Right atrium auricular region (tissue), 2 donors: ENCODE measurements at regions not wholly inside any gene's neighbourhood (a gene's known extent, or its start where the extent isn't known, plus 50 kb on each side); places are given as distances from the start of the nearest gene placed in this dataset.
"Not testable (repeated sequence)": the region's sequence is repeated elsewhere in the genome, so short reads cannot be mapped to it uniquely, and the experiment has no call there.

Source experiments
- DNase-seq: peaks from one replicate; pipeline ENCODE4 v3.0.0-alpha.2; 2019; ENCODE audit warnings: low spot score
- H3K27ac ChIP-seq, 2 donors: fragments of 200-600 bp; sonication (generic); 1 replicate in 1 of 2; 2 replicates in 1 of 2; pipeline ENCODE4 v1.5.1; 2016 to 2019
- H3K27me3 ChIP-seq, 2 donors: fragments of 200-600 bp; sonication (generic); one replicate each; pipeline versions ENCODE4 v1.5.1 to v1.6.0; 2017 to 2019
- H3K36me3 ChIP-seq: fragments of 200-600 bp; sonication (generic); one replicate; pipeline ENCODE4 v1.5.1; 2016
- H3K4me1 ChIP-seq, 2 donors: fragments of 200-600 bp; sonication (generic); one replicate each; pipeline versions ENCODE4 v1.5.1 to v1.6.0; 2017 to 2019
- H3K4me3 ChIP-seq, 2 donors: fragments of 200-600 bp; sonication (generic); 1 replicate in 1 of 2; 2 replicates in 1 of 2; pipeline ENCODE4 v1.5.1; 2017 to 2019; ENCODE audit warnings: mild to moderate bottlenecking in 1 of 2, moderate library complexity in 1 of 2
- H3K9me3 ChIP-seq, 2 donors: fragments of 200-600 bp; sonication (generic); one replicate each; pipeline ENCODE4 v1.5.1; 2019
- TF ChIP-seq, protein P1 (sequence below), 2 donors: fragments of 200-600 bp; sonication (generic); IDR thresholded peaks; one replicate each; pipeline ENCODE4 v1.5.1; 2019; ENCODE audit warnings: antibody characterized with exemption in 2 of 2

GRCh38 chr18:30859036-30859435, 183.5 kb downstream of the DSC3 start:
- DNase-seq = no peak
- Histone ChIP-seq H3K36me3 (no peaks in the 10 kb centered on the region), H3K27me3 (no peaks in the 10 kb centered on the region), H3K27ac (no peak overlapping the region), H3K4me1 (peaks cover 0 to 5% of the 10 kb centered on the region in 2 donors), H3K9me3 (no peaks in the 10 kb centered on the region), H3K4me3 (no peak overlapping the region)
- TF ChIP-seq, protein P1, sequence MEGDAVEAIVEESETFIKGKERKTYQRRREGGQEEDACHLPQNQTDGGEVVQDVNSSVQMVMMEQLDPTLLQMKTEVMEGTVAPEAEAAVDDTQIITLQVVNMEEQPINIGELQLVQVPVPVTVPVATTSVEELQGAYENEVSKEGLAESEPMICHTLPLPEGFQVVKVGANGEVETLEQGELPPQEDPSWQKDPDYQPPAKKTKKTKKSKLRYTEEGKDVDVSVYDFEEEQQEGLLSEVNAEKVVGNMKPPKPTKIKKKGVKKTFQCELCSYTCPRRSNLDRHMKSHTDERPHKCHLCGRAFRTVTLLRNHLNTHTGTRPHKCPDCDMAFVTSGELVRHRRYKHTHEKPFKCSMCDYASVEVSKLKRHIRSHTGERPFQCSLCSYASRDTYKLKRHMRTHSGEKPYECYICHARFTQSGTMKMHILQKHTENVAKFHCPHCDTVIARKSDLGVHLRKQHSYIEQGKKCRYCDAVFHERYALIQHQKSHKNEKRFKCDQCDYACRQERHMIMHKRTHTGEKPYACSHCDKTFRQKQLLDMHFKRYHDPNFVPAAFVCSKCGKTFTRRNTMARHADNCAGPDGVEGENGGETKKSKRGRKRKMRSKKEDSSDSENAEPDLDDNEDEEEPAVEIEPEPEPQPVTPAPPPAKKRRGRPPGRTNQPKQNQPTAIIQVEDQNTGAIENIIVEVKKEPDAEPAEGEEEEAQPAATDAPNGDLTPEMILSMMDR (IDR thresholded peaks at IDR 0.05) = no peak

- no peaks in the 10 kb centered on the region for H3K27me3 ChIP-seq
- no peaks in the 10 kb centered on the region for H3K9me3 ChIP-seq
- TF ChIP-seq, protein P1 (IDR thresholded peaks at IDR 0.05) = no peak
- no peak overlapping the region for H3K27ac ChIP-seq
- H3K4me1 ChIP-seq = peaks cover 0 to 5% of the 10 kb centered on the region in 2 donors
- DNase-seq = no peak
- no peak overlapping the region for H3K4me3 ChIP-seq
- H3K36me3 ChIP-seq = no peaks in the 10 kb centered on the region
Measured at GRCh38 chr18:30858560-30858959, 184.0 kb downstream of the DSC3 start.

GRCh38 chr18:30855762-30856161, 186.8 kb downstream of the DSC3 start:
- no peak overlapping the region for H3K4me3 ChIP-seq
- H3K4me1 ChIP-seq = no peaks in the 10 kb centered on the region
- no peak for DNase-seq
- H3K27ac ChIP-seq = no peak overlapping the region
- H3K36me3 ChIP-seq = no peaks in the 10 kb centered on the region
- TF ChIP-seq, protein P1 (IDR thresholded peaks at IDR 0.05) = no peak
- no peaks in the 10 kb centered on the region for H3K9me3 ChIP-seq
- H3K27me3 ChIP-seq = no peaks in the 10 kb centered on the region

DNA sequence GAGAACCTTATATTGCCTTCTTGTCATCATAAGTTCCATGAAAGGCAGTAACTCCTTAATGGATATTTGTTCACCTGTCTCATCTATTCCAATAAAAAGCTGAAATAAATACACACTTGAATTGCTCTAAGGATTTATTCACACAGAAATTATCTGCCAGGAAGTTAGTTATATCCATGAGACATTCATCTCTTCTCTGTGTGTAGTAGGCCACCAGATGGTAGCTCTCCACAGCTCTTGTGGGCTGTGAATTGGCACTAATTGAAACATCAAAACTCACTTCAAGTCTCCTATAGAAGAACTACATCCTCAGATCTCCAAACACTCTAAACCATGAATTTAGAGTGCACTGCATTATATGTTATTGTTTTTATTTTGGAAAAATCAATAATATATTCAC, 189.6 kb downstream of the DSC3 start:
- no peak for DNase-seq
- Histone ChIP-seq H3K4me1 (no peaks in the 10 kb centered on the region), H3K36me3 (no peaks in the 10 kb centered on the region), H3K4me3 (no peak overlapping the region), H3K9me3 (no peaks in the 10 kb centered on the region), H3K27me3 (no peaks in the 10 kb centered on the region), H3K27ac (no peak overlapping the region)
- TF ChIP-seq, protein P1 (IDR thresholded peaks at IDR 0.05) = no peak

GRCh38 chr18:30852541-30852940, 190.0 kb downstream of the DSC3 start:
- DNase-seq = no peak

DNA sequence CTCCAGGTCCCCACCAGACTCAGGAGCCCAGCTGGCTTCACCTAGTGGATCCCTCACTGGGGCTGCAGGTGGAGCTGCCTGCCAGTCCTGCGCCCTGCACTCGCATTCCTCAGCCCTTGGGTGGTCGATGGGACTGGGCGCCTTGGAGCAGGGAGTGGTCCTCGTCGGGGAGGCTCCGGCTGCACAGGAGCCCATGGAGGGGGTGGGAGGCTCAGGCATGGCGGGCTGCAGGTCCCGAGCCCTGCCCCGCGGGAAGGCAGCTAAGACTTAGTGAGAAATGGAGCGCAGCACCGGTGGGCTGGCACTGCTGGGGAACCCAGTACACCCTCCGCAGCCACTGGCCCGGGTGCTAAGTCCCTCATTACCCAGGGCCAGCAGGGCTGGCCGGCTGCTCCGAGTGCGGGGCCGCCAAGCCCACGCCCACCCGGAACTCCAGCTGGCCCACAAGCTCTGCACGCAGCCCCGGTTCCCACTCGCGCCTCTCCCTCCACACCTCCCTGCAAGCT, 203.4 kb downstream of the DSC3 start:
- not testable (repeated sequence) for H3K27ac ChIP-seq, H3K4me3 ChIP-seq, H3K9me3 ChIP-seq, H3K36me3 ChIP-seq, DNase-seq, H3K27me3 ChIP-seq, H3K4me1 ChIP-seq

More at GRCh38 chr18:30852541-30852940, 190.0 kb downstream of the DSC3 start:
- Histone ChIP-seq H3K4me3 (no peak overlapping the region), H3K27me3 (no peaks in the 10 kb centered on the region), H3K36me3 (no peaks in the 10 kb centered on the region), H3K27ac (no peak overlapping the region), H3K9me3 (no peaks in the 10 kb centered on the region), H3K4me1 (no peaks in the 10 kb centered on the region)
- TF ChIP-seq, protein P1 (IDR thresholded peaks at IDR 0.05) = no peak
